NB4 (cell line): ENCODE measurements at regions not wholly inside any gene's neighbourhood (a gene's known extent, or its start where the extent isn't known, plus 50 kb on each side); places are given as distances from the start of the nearest gene placed in this dataset.

Experiments used
- CTCF ChIP-seq: IDR thresholded peaks from one replicate; pipeline ENCODE4 v1.5.1; 2012; ENCODE audit warnings: low read depth, low read length
- MAX ChIP-seq: IDR thresholded peaks from 2 replicates; pipeline ENCODE4 v1.6.1; 2011; ENCODE audit warnings: low read depth, low read length
- MYC ChIP-seq: IDR thresholded peaks from 2 replicates; pipeline ENCODE4 v1.6.1; 2011; ENCODE audit warnings: low read depth, low read length
- POLR2A ChIP-seq: IDR thresholded peaks from 2 replicates; pipeline ENCODE4 v1.6.1; 2011; ENCODE audit warnings: mild to moderate bottlenecking; ENCODE audit not compliant: insufficient read length; ENCODE audit errors: extremely low read depth

DNA sequence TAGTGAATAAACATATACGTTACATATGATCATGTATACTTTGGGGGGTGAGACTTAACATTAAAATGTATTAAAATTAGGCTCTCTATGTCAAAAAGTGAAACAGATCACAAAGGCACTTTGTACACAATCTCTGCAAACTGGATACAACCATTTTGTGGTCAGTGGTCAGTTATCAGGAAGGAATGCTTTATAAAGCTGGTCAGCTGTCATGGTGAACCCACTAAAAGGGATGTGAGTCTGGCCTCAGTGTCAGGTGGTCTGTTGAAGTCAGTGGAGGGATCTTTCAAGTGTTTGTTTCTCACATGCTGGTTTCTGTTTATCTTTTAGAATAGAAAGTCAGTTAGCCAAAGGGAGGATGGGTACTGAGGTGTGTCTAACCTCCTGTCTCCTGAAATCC, 875.5 kb upstream of the INTU start:
- TF ChIP-seq CTCF (no peak), POLR2A (no peak), MAX (no peak), MYC (no peak)
